ENCODE measurements at regions not wholly inside any gene's neighbourhood (a gene's known extent, or its start where the extent isn't known, plus 50 kb on each side); places are given as distances from the start of the nearest gene placed in this dataset.

GRCh38 chr13:72101768-72102400 lies 234.9 kb upstream of the DACH1 start:
- no peak overlapping the region for H3K27ac Mint-ChIP-seq
- intact Hi-C loops (cut with micrococcal nuclease): no loop called here
- no peaks in the 10 kb centered on the region for H3K4me1 Mint-ChIP-seq

GRCh38 chr13:72100339-72100738 lies 233.3 kb upstream of the DACH1 start:
- Mint-ChIP-seq H3K27me3 (ENCODE audit: low read depth in 3 of 3) (no peaks in the 10 kb centered on the region), H3K36me3 (no peaks in the 10 kb centered on the region), H3K9me3 (peaks cover 0 to 8% (median 0%) of the 10 kb centered on the region in 7 donors), H3K4me3 (no peak overlapping the region), H3K27ac (no peak overlapping the region), H3K4me1 (no peaks in the 10 kb centered on the region)
- WGBS (ENCODE audit: insufficient coverage): no CpG with 5 or more reads among the region's 2 CpGs
- H4K20me1 ChIP-seq (ENCODE audit: insufficient read depth, low read length): no peaks in the 10 kb centered on the region
- H3K9me3 ChIP-seq (replicated peaks in 1 of 2; ENCODE audit: control insufficient read depth in 1 of 2, insufficient read depth in 1 of 2, low read length in 2 of 2): no peaks in the 10 kb centered on the region
- no peak for DNase-seq
- intact Hi-C loops (cut with micrococcal nuclease): no loop called here
- no peak overlapping the region for H2AFZ ChIP-seq (ENCODE audit: insufficient read depth, low read depth, low read length, poor library complexity, severe bottlenecking)
- no peak overlapping the region for H3K27ac ChIP-seq (ENCODE audit: low read depth in 1 of 2, low read length in 2 of 2)
- H3K27me3 ChIP-seq (ENCODE audit: control insufficient read depth in 2 of 2, insufficient read depth in 2 of 2, low read length in 2 of 2): no peaks in the 10 kb centered on the region
- TF ChIP-seq, protein P1, sequence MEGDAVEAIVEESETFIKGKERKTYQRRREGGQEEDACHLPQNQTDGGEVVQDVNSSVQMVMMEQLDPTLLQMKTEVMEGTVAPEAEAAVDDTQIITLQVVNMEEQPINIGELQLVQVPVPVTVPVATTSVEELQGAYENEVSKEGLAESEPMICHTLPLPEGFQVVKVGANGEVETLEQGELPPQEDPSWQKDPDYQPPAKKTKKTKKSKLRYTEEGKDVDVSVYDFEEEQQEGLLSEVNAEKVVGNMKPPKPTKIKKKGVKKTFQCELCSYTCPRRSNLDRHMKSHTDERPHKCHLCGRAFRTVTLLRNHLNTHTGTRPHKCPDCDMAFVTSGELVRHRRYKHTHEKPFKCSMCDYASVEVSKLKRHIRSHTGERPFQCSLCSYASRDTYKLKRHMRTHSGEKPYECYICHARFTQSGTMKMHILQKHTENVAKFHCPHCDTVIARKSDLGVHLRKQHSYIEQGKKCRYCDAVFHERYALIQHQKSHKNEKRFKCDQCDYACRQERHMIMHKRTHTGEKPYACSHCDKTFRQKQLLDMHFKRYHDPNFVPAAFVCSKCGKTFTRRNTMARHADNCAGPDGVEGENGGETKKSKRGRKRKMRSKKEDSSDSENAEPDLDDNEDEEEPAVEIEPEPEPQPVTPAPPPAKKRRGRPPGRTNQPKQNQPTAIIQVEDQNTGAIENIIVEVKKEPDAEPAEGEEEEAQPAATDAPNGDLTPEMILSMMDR (IDR thresholded peaks at IDR 0.05): no peak
- H3K36me3 ChIP-seq (replicated peaks in 1 of 2; ENCODE audit: control insufficient read depth in 1 of 2, insufficient read depth in 2 of 2, low read length in 2 of 2): no peaks in the 10 kb centered on the region
- H3K79me2 ChIP-seq (ENCODE audit: insufficient read depth, low read length): no peaks in the 10 kb centered on the region
- no peak overlapping the region for H3K9ac ChIP-seq (ENCODE audit: insufficient read depth, low read length, poor library complexity, severe bottlenecking)
- no peak overlapping the region for H3K4me2 ChIP-seq (replicated peaks; ENCODE audit: extremely low read depth, low read length, poor library complexity, severe bottlenecking)
- H3K4me3 ChIP-seq (replicated peaks in 1 of 3; ENCODE audit: low read depth in 2 of 3, low read length in 3 of 3): no peak overlapping the region
- H3K4me1 ChIP-seq (ENCODE audit: control insufficient read depth in 1 of 2, insufficient read depth in 2 of 2, low read length in 2 of 2): no peaks in the 10 kb centered on the region

More at GRCh38 chr13:72101768-72102400, 234.9 kb upstream of the DACH1 start:
- no peaks in the 10 kb centered on the region for H3K4me1 ChIP-seq (ENCODE audit: control insufficient read depth in 1 of 2, insufficient read depth in 2 of 2, low read length in 2 of 2)
- H2AFZ ChIP-seq (ENCODE audit: insufficient read depth, low read depth, low read length, poor library complexity, severe bottlenecking): no peak overlapping the region
- no peaks in the 10 kb centered on the region for H3K27me3 ChIP-seq (ENCODE audit: control insufficient read depth in 2 of 2, insufficient read depth in 2 of 2, low read length in 2 of 2)
- TF ChIP-seq, protein P1 (IDR thresholded peaks at IDR 0.05): no peak
- H4K20me1 ChIP-seq (ENCODE audit: insufficient read depth, low read length): no peaks in the 10 kb centered on the region
- H3K36me3 ChIP-seq (replicated peaks in 1 of 2; ENCODE audit: control insufficient read depth in 1 of 2, insufficient read depth in 2 of 2, low read length in 2 of 2): no peaks in the 10 kb centered on the region
- no peak overlapping the region for H3K27ac ChIP-seq (ENCODE audit: low read depth in 1 of 2, low read length in 2 of 2)
- no peaks in the 10 kb centered on the region for H3K36me3 Mint-ChIP-seq
- no peaks in the 10 kb centered on the region for H3K9me3 ChIP-seq (replicated peaks in 1 of 2; ENCODE audit: control insufficient read depth in 1 of 2, insufficient read depth in 1 of 2, low read length in 2 of 2)
- no peak overlapping the region for H3K4me3 ChIP-seq (replicated peaks in 1 of 3; ENCODE audit: low read depth in 2 of 3, low read length in 3 of 3)
- no peak overlapping the region for H3K4me3 Mint-ChIP-seq
- H3K4me2 ChIP-seq (replicated peaks; ENCODE audit: extremely low read depth, low read length, poor library complexity, severe bottlenecking): no peak overlapping the region
- DNase-seq: no peak
- no peak overlapping the region for H3K9ac ChIP-seq (ENCODE audit: insufficient read depth, low read length, poor library complexity, severe bottlenecking)
- H3K79me2 ChIP-seq (ENCODE audit: insufficient read depth, low read length): no peaks in the 10 kb centered on the region
- H3K9me3 Mint-ChIP-seq: peaks cover 0 to 12% (median 3%) of the 10 kb centered on the region in 7 donors
- WGBS (ENCODE audit: insufficient coverage): 58% methylated on average over 2 of the region's 3 CpGs
- no peaks in the 10 kb centered on the region for H3K27me3 Mint-ChIP-seq (ENCODE audit: low read depth in 3 of 3)

Measured in CD14-positive monocyte (primary cell).